ENCODE measurements at regions not wholly inside any gene's neighbourhood (a gene's known extent, or its start where the extent isn't known, plus 50 kb on each side); places are given as distances from the start of the nearest gene placed in this dataset.

GRCh38 chr15:97679106-97679688, 281.3 kb upstream of the ARRDC4 start:
- TF ChIP-seq, protein P1, sequence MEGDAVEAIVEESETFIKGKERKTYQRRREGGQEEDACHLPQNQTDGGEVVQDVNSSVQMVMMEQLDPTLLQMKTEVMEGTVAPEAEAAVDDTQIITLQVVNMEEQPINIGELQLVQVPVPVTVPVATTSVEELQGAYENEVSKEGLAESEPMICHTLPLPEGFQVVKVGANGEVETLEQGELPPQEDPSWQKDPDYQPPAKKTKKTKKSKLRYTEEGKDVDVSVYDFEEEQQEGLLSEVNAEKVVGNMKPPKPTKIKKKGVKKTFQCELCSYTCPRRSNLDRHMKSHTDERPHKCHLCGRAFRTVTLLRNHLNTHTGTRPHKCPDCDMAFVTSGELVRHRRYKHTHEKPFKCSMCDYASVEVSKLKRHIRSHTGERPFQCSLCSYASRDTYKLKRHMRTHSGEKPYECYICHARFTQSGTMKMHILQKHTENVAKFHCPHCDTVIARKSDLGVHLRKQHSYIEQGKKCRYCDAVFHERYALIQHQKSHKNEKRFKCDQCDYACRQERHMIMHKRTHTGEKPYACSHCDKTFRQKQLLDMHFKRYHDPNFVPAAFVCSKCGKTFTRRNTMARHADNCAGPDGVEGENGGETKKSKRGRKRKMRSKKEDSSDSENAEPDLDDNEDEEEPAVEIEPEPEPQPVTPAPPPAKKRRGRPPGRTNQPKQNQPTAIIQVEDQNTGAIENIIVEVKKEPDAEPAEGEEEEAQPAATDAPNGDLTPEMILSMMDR (IDR thresholded peaks at IDR 0.05), result no peak
- no peak for TF ChIP-seq POLR2AphosphoS5 (IDR thresholded peaks at IDR 0.05)
- TF ChIP-seq POLR2A (IDR thresholded peaks at IDR 0.05), result no peak

Data from breast epithelium (tissue), 3 donors.